ENCODE measurements at regions not wholly inside any gene's neighbourhood (a gene's known extent, or its start where the extent isn't known, plus 50 kb on each side); places are given as distances from the start of the nearest gene placed in this dataset.

DNA sequence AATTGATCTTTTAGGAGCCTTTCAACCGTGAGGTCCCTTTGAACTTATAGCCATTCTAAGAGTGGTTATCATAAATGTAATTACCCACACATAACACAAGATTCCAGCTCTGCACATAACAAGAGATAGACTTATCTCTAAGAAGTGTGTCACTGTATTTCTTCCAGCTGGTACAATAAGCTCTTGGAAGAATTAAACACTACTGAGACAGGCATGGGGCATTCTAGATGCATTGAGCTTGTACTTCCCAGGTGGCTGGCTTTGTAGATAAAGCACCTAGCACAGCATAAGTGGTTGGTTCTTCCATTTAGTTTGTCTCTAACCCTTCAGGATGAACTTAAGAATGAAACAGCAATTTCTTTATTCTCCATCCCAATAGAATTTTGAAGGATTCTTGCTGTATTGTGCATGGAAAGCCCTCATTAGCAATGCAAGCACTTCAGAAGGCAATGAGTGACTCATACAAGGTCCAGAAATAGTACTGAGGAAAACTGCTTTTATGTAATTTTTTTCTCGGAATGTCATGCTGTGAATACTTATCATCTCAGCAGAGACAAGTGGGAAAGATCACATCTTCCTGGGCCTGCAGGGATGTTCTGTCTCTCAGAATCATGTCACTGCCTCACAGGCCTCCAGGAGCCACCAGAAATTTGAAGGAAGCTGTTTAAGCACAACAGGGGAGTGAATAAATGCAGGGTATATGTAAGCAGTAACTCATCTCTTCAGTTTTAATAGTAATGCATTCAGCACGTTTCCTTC, 91.1 kb upstream of the CD180 start:
- RAD21 ChIA-PET (ENCODE audit: low non-redundant PET in 1 of 2, low total read pairs in 2 of 2, uncharacterized antibody in 2 of 2, unreplicated experiment in 2 of 2) = no interaction called here
- DNase-seq (ENCODE audit: low read depth, low spot score) = no peak

More for the DNA sequence above, 91.1 kb upstream of the CD180 start:
- H3K9me2 ChIP-seq (ENCODE audit: insufficient read depth) = no peaks in the 10 kb centered on the region
- H3K36me3 ChIP-seq (ENCODE audit: control insufficient read depth in 1 of 2, insufficient read depth in 2 of 2, low read length in 2 of 2) = no peaks in the 10 kb centered on the region
- no peak overlapping the region for H3K4me2 ChIP-seq (ENCODE audit: low read length)
- CTCF ChIA-PET = no interaction called here
- H3K27ac ChIP-seq (ENCODE audit: low read depth, low read length) = no peak overlapping the region
- no peaks in the 10 kb centered on the region for H3K4me1 ChIP-seq (ENCODE audit: control insufficient read depth in 1 of 2, insufficient read depth in 2 of 2, low read length in 2 of 2)
- intact Hi-C loops (cut with micrococcal nuclease) = no loop called here
- H3K79me2 ChIP-seq (ENCODE audit: insufficient read depth, low read length) = no peaks in the 10 kb centered on the region
- no TSS peak for BruUV-seq (replicated peaks)
- POLR2A ChIA-PET = no interaction called here
- no peaks in the 10 kb centered on the region for H4K20me1 ChIP-seq (ENCODE audit: insufficient read depth)
- TF ChIP-seq CBX3 (IDR thresholded peaks at IDR 0.05; ENCODE audit: low read depth) (no peak), CEBPB (IDR thresholded peaks at IDR 0.05; ENCODE audit: low read depth) (no peak), SP1 (IDR thresholded peaks at IDR 0.05; ENCODE audit: low read depth) (no peak), TCF7L2 (IDR thresholded peaks at IDR 0.05; ENCODE audit: borderline replicate concordance, extremely low read depth, insufficient read depth, insufficient read length) (peak; percentile 15), ZBTB33 (IDR thresholded peaks at IDR 0.05; ENCODE audit: extremely low read depth, insufficient replicate concordance, low read length) (no peak)
- TF ChIP-seq, protein P1, sequence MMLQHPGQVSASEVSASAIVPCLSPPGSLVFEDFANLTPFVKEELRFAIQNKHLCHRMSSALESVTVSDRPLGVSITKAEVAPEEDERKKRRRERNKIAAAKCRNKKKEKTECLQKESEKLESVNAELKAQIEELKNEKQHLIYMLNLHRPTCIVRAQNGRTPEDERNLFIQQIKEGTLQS (IDR thresholded peaks at IDR 0.05) = no peak
- ATAC-seq = no peak
- H3K9me3 ChIP-seq (ENCODE audit: control insufficient read depth in 1 of 2, insufficient read depth in 1 of 2, low read depth in 1 of 2, low read length in 2 of 2) = no peaks in the 10 kb centered on the region
- H3K9ac ChIP-seq (ENCODE audit: low read length) = no peak overlapping the region
- no peak overlapping the region for H2AFZ ChIP-seq (ENCODE audit: low read depth, low read length, poor library complexity, severe bottlenecking)
- H3K4me3 ChIP-seq (replicated peaks in 1 of 2; ENCODE audit: low read depth in 1 of 2, low read length in 2 of 2) = no peak overlapping the region
- peaks cover 30% of the 10 kb centered on the region for H3K27me3 ChIP-seq (ENCODE audit: insufficient read depth, low read length)
